ENCODE measurements at regions not wholly inside any gene's neighbourhood (a gene's known extent, or its start where the extent isn't known, plus 50 kb on each side); places are given as distances from the start of the nearest gene placed in this dataset.
"Not testable (repeated sequence)": the region's sequence is repeated elsewhere in the genome, so short reads cannot be mapped to it uniquely, and the experiment has no call there.

DNA sequence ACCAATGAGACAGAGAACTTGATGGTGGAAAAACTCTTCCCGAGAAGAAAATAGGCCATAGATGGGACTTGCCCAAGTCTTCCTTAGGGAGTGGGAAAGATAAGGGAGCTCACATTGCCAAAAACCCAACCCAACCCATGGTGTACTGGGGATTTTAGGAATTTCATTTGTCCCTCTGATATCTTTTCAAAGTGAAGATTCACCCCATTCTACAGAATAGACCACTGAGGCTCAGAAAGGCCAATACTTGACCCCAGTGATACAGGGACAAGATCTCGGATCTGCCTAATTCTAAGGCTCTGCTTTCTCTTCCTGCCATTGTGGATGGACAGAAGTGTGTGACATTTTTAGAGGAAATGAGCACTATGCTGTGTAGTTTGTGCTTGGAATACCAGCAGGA, 159.0 kb downstream of the MYCN start:
- H3K4me1 Mint-ChIP-seq = no peaks in the 10 kb centered on the region
- POLR2A ChIA-PET = no interaction called here
- no peaks in the 10 kb centered on the region for H3K36me3 Mint-ChIP-seq (ENCODE audit: low read depth)
- H3K27ac Mint-ChIP-seq = no peak overlapping the region
- TF ChIP-seq, protein P1, sequence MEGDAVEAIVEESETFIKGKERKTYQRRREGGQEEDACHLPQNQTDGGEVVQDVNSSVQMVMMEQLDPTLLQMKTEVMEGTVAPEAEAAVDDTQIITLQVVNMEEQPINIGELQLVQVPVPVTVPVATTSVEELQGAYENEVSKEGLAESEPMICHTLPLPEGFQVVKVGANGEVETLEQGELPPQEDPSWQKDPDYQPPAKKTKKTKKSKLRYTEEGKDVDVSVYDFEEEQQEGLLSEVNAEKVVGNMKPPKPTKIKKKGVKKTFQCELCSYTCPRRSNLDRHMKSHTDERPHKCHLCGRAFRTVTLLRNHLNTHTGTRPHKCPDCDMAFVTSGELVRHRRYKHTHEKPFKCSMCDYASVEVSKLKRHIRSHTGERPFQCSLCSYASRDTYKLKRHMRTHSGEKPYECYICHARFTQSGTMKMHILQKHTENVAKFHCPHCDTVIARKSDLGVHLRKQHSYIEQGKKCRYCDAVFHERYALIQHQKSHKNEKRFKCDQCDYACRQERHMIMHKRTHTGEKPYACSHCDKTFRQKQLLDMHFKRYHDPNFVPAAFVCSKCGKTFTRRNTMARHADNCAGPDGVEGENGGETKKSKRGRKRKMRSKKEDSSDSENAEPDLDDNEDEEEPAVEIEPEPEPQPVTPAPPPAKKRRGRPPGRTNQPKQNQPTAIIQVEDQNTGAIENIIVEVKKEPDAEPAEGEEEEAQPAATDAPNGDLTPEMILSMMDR (IDR thresholded peaks at IDR 0.05) = no peak
- intact Hi-C loops (cut with micrococcal nuclease) = no loop called here
- H3K9me3 Mint-ChIP-seq = no peaks in the 10 kb centered on the region
- no peak for ATAC-seq (ENCODE audit: low read depth)
- H3K27me3 Mint-ChIP-seq = no peaks in the 10 kb centered on the region
- CTCF ChIA-PET = no interaction called here
- DNase-seq = no peak
- no peak overlapping the region for H3K4me3 Mint-ChIP-seq

DNA sequence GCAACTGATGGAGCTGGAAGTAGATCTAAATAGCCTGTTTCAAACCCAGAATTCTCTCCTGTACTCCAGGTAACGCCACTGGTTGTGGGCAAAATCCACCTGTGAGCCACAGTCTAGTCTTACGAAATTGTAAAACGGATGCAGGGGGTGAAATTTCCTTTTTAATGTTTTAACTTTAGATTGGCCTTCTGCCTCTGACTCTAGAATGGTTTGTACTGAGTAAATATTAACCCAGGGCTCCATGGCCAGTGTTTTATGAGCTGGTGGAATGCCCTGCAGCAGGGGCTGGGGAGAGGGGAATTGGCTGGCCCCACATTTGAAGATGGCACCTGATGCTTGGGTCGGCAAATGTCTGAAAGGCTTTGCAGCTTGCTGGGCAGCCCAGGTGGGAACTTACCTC, 156.6 kb downstream of the MYCN start:
- ATAC-seq (ENCODE audit: low read depth) (no peak), DNase-seq (no peak)
- ChIA-PET POLR2A (no interaction called here), CTCF (no interaction called here)
- intact Hi-C loops (cut with micrococcal nuclease) = no loop called here
- TF ChIP-seq, protein P1 (IDR thresholded peaks at IDR 0.05) = no peak
- Mint-ChIP-seq H3K36me3 (ENCODE audit: low read depth) (no peaks in the 10 kb centered on the region), H3K27me3 (no peaks in the 10 kb centered on the region), H3K27ac (no peak overlapping the region), H3K4me1 (no peaks in the 10 kb centered on the region), H3K4me3 (no peak overlapping the region), H3K9me3 (no peaks in the 10 kb centered on the region)

DNA sequence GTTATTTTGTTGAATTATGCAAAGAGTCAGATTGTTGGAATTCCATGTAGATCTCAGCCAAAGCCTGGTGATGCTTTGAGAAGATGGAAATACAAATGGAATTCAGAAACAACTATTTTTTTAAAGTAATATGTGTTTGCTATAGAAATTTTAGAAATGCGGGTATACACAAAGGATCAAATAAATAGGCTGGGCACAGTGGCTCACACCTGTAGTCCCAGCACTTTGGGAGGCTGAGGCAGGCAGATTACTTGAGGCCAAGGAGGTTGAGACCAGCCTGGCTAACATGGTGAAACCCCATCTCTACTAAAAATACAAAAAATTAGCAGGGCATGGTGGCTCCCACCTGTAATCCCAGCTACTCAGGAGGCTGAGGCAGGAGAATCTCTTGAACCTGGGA, 155.1 kb downstream of the MYCN start:
- DNase-seq; CTCF ChIA-PET; POLR2A ChIA-PET; H3K4me1 Mint-ChIP-seq; H3K27ac Mint-ChIP-seq; H3K4me3 Mint-ChIP-seq; H3K27me3 Mint-ChIP-seq; H3K36me3 Mint-ChIP-seq (ENCODE audit: low read depth); ATAC-seq (ENCODE audit: low read depth); H3K9me3 Mint-ChIP-seq; intact Hi-C loops (cut with micrococcal nuclease): not testable (repeated sequence)

DNA sequence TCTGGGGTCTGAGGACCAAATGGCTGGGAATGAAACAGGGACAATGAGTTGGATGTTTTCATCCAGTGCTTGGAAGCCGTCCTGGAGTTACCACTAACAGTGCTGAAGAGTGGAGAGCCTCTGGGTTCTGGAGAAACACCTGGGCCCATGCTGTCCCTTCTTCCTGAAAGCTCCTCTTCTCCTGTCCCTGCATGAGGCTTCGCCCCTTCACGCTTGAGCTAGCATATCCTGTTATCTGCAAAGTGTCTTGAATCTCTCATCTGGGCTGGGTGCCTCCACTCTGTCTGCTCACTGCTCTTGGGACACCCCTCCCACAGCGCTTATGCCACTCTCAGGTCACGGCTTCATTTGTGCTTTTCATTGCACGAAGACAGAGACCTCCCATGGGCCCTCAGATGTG, 154.5 kb downstream of the MYCN start:
- Mint-ChIP-seq H3K36me3 (ENCODE audit: low read depth) (no peaks in the 10 kb centered on the region), H3K27ac (no peak overlapping the region), H3K4me3 (no peak overlapping the region), H3K4me1 (no peaks in the 10 kb centered on the region), H3K9me3 (no peaks in the 10 kb centered on the region), H3K27me3 (no peaks in the 10 kb centered on the region)
- TF ChIP-seq, protein P1 (IDR thresholded peaks at IDR 0.05) = no peak
- ATAC-seq (ENCODE audit: low read depth) (no peak), DNase-seq (no peak)
- POLR2A ChIA-PET = no interaction called here
- CTCF ChIA-PET = no interaction called here
- intact Hi-C loops (cut with micrococcal nuclease) = no loop called here

DNA sequence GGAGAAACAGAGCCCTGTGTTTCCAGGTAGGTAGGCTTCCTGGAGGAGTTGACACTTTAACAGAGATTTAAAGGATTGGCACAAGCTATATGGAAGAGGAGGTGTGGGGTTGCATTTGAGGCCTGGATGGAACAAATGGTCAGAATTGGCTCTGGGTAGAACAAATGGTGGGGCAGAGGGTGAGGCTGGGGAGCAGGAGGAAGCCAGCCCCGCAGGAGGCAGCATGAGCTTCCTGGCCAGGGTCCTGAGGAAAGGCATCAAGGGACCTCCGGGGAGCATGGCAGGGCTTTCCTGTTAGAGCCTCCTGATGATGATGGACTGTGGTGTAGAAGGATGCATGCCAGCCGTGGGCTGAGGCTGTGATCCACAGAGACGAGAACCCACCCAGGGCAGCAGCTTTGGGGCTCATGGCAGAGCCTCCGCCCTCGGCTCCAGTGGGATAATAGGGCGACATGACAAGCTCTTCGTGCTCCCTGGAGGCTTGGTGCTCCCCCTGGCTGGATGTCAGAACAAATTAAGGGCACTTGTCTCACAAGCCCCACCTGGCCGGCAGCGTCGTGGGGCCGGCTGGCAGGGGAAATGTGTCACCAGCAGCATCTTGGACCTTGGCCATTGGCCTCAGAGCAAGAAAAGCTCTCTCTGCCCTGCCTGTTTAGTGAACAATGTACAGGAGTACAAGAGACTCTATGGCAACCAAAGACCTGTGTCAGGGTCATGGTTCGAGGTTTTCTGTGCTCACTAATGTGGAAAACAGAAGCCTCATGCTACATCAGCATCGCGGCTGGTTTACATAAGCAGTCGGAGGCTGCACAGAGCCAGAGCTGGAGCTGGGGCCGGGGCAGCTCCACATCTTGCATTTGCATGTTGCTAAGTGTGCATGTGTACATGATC, 153.5 kb downstream of the MYCN start:
- DNase-seq (no peak), ATAC-seq (ENCODE audit: low read depth) (no peak)

More for the DNA sequence above, 153.5 kb downstream of the MYCN start:
- intact Hi-C loops (cut with micrococcal nuclease) = no loop called here
- no peak overlapping the region for H3K4me3 Mint-ChIP-seq
- no peaks in the 10 kb centered on the region for H3K36me3 Mint-ChIP-seq (ENCODE audit: low read depth)
- no peaks in the 10 kb centered on the region for H3K4me1 Mint-ChIP-seq
- ChIA-PET POLR2A (no interaction called here), CTCF (no interaction called here)
- H3K27ac Mint-ChIP-seq = no peak overlapping the region
- TF ChIP-seq, protein P1 (IDR thresholded peaks at IDR 0.05) = no peak
- no peaks in the 10 kb centered on the region for H3K9me3 Mint-ChIP-seq
- no peaks in the 10 kb centered on the region for H3K27me3 Mint-ChIP-seq

All from activated B cell treated with CpG ODN at 0.5 μM for 24 hours (primary cell).